ENCODE measurements at regions not wholly inside any gene's neighbourhood (a gene's known extent, or its start where the extent isn't known, plus 50 kb on each side); places are given as distances from the start of the nearest gene placed in this dataset.

DNA sequence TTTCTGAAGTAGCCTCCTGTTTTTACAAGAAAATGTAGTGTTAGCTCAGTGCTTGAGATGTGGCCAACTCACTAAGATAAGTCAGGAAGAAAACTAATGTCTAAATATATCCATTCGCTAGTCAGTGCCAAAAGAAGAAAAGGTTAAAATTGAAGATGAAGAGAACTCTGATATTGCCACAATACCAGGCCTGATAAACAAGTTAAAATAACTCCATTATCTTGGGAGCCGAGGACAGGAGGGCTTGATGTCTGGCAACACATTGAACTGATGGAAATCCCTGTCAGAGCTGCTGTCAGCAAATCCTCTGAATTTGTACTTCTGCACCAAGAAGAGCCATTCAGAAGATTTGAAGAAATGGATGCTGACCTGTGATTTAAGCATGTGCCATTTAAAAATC, 103.4 kb downstream of the LRRC70 start:
- H3K36me3 ChIP-seq (replicated peaks; ENCODE audit: insufficient read depth, low read length): no peaks in the 10 kb centered on the region
- H3K27me3 ChIP-seq (replicated peaks; ENCODE audit: insufficient read depth, low read length): no peaks in the 10 kb centered on the region
- peaks cover 5% of the 10 kb centered on the region; the same call in 1 of the 2 replicates for H3K4me1 ChIP-seq (ENCODE audit: low read length)
- no peak overlapping the region for H3K27ac ChIP-seq (ENCODE audit: low read length)
- no peaks in the 10 kb centered on the region for H3K9me2 ChIP-seq (replicated peaks; ENCODE audit: insufficient read depth, low read length)
- H3K79me2 ChIP-seq (ENCODE audit: low read length): no peaks in the 10 kb centered on the region
- no peak overlapping the region for H3K4me2 ChIP-seq (ENCODE audit: low read depth, low read length)
- no peak overlapping the region for H2AFZ ChIP-seq (ENCODE audit: low read length)
- no peaks in the 10 kb centered on the region for H3K9me3 ChIP-seq (replicated peaks; ENCODE audit: insufficient read depth, low read length)
- H4K20me1 ChIP-seq (ENCODE audit: insufficient read depth, low read length): no peaks in the 10 kb centered on the region
- TF ChIP-seq EZH2phosphoT487 (IDR thresholded peaks at IDR 0.05; ENCODE audit: low read length) (no peak), EZH2 (optimal IDR thresholded peaks at IDR 0.05; ENCODE audit: low read depth, low read length) (no peak)
- TF ChIP-seq, protein P1, sequence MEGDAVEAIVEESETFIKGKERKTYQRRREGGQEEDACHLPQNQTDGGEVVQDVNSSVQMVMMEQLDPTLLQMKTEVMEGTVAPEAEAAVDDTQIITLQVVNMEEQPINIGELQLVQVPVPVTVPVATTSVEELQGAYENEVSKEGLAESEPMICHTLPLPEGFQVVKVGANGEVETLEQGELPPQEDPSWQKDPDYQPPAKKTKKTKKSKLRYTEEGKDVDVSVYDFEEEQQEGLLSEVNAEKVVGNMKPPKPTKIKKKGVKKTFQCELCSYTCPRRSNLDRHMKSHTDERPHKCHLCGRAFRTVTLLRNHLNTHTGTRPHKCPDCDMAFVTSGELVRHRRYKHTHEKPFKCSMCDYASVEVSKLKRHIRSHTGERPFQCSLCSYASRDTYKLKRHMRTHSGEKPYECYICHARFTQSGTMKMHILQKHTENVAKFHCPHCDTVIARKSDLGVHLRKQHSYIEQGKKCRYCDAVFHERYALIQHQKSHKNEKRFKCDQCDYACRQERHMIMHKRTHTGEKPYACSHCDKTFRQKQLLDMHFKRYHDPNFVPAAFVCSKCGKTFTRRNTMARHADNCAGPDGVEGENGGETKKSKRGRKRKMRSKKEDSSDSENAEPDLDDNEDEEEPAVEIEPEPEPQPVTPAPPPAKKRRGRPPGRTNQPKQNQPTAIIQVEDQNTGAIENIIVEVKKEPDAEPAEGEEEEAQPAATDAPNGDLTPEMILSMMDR (IDR thresholded peaks at IDR 0.05; ENCODE audit: low read length): no peak
- H3K4me3 ChIP-seq (ENCODE audit: low read length): no peak overlapping the region
- DNase-seq: no peak
- no peak overlapping the region for H3K9ac ChIP-seq (ENCODE audit: low read length)
- no peaks in the 10 kb centered on the region for H3F3A ChIP-seq (ENCODE audit: insufficient read depth, low read length)

DNA sequence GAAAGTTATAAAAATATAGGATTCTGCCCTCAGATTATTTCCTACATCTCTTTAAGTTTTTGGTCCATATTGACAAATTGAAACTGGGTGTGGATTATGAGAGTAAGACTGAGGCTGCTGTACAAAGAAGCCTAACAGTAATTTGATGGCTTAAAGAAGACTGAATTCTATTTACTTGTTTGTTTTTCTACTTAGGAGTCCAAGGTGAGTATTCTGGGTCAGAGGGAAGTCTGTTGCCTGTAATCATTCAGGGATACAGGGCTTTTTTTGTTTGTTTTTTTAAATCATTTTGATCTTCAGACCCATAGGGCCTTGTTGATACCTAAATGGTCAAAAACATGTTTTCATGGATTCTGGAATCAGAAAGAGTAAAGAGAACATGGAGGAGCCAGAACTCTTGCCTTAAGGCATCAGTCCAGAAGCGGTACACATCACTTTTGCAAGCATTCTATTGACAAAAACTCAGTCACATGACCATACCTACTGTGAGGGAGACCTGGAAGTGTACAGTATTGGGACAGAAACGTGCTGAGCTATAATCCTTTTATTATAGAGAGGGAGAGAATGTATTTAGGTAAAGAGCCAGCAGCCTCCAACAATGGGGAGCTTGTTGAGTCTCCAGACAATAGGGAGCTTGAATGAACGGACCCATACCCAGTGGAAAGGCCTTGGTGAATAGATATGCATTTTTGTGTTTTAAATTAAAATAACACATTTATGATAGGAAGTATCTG, 102.7 kb downstream of the LRRC70 start:
- Histone ChIP-seq H3K27me3 (replicated peaks; ENCODE audit: insufficient read depth, low read length) (no peaks in the 10 kb centered on the region), H3K79me2 (ENCODE audit: low read length) (no peaks in the 10 kb centered on the region), H4K20me1 (ENCODE audit: insufficient read depth, low read length) (no peaks in the 10 kb centered on the region), H3K9ac (ENCODE audit: low read length) (no peak overlapping the region), H3K9me2 (replicated peaks; ENCODE audit: insufficient read depth, low read length) (no peaks in the 10 kb centered on the region), H3F3A (ENCODE audit: insufficient read depth, low read length) (no peaks in the 10 kb centered on the region), H3K4me3 (ENCODE audit: low read length) (no peak overlapping the region), H3K27ac (ENCODE audit: low read length) (no peak overlapping the region), H3K9me3 (replicated peaks; ENCODE audit: insufficient read depth, low read length) (no peaks in the 10 kb centered on the region), H2AFZ (ENCODE audit: low read length) (no peak overlapping the region), H3K4me1 (ENCODE audit: low read length) (peaks cover 5% of the 10 kb centered on the region; the same call in 1 of the 2 replicates), H3K36me3 (replicated peaks; ENCODE audit: insufficient read depth, low read length) (no peaks in the 10 kb centered on the region), H3K4me2 (ENCODE audit: low read depth, low read length) (no peak overlapping the region)
- no peak for TF ChIP-seq EZH2 (optimal IDR thresholded peaks at IDR 0.05; ENCODE audit: low read depth, low read length)
- TF ChIP-seq EZH2phosphoT487 (IDR thresholded peaks at IDR 0.05; ENCODE audit: low read length): no peak
- TF ChIP-seq, protein P1 (IDR thresholded peaks at IDR 0.05; ENCODE audit: low read length): no peak
- no peak for DNase-seq

DNA sequence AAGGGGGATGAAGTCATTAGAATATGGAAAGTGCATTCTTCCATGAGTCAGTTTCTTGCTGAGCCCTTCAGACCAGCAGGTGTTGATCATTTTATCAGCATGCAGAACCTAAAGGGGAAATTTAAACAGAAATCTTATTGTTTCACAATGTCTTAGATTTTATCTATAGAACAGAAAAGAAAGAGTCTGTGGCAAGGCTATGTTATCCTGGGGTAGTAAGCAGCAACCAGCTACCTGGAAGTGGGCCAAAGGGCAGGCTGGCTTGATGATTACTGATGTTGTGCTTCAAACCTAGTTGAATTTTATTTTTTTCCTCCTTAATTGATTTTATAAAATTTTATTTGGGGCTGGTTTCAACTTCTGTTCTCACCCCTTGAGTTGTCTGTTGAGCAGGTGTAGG, 101.5 kb downstream of the LRRC70 start:
- Histone ChIP-seq H3K4me2 (ENCODE audit: low read depth, low read length) (no peak overlapping the region), H2AFZ (ENCODE audit: low read length) (no peak overlapping the region), H3F3A (ENCODE audit: insufficient read depth, low read length) (no peaks in the 10 kb centered on the region)

More for the DNA sequence above, 101.5 kb downstream of the LRRC70 start:
- Histone ChIP-seq H3K4me1 (ENCODE audit: low read length) (peaks cover 2% of the 10 kb centered on the region; the same call in 1 of the 2 replicates), H3K9me2 (replicated peaks; ENCODE audit: insufficient read depth, low read length) (no peaks in the 10 kb centered on the region), H3K79me2 (ENCODE audit: low read length) (no peaks in the 10 kb centered on the region), H3K9me3 (replicated peaks; ENCODE audit: insufficient read depth, low read length) (no peaks in the 10 kb centered on the region), H3K36me3 (replicated peaks; ENCODE audit: insufficient read depth, low read length) (no peaks in the 10 kb centered on the region), H4K20me1 (ENCODE audit: insufficient read depth, low read length) (no peaks in the 10 kb centered on the region), H3K9ac (ENCODE audit: low read length) (no peak overlapping the region), H3K4me3 (ENCODE audit: low read length) (no peak overlapping the region), H3K27ac (ENCODE audit: low read length) (no peak overlapping the region), H3K27me3 (replicated peaks; ENCODE audit: insufficient read depth, low read length) (no peaks in the 10 kb centered on the region)
- DNase-seq: no peak
- TF ChIP-seq EZH2phosphoT487 (IDR thresholded peaks at IDR 0.05; ENCODE audit: low read length): no peak
- TF ChIP-seq, protein P1 (IDR thresholded peaks at IDR 0.05; ENCODE audit: low read length): no peak
- no peak for TF ChIP-seq EZH2 (optimal IDR thresholded peaks at IDR 0.05; ENCODE audit: low read depth, low read length)
